GM18907 (cell line): ENCODE measurements at regions not wholly inside any gene's neighbourhood (a gene's known extent, or its start where the extent isn't known, plus 50 kb on each side); places are given as distances from the start of the nearest gene placed in this dataset.

Experiments used
- ATAC-seq: cut with Tn5 transposase; IDR thresholded peaks from one replicate; pipeline ENCODE4 v1.9.1; 2021; ENCODE audit warnings: mild to moderate bottlenecking, moderate library complexity; ENCODE audit not compliant: unreplicated experiment

GRCh38 chr10:78898341-78899097 is 170.2 kb upstream of the ZMIZ1 start:
- no peak for ATAC-seq

DNA sequence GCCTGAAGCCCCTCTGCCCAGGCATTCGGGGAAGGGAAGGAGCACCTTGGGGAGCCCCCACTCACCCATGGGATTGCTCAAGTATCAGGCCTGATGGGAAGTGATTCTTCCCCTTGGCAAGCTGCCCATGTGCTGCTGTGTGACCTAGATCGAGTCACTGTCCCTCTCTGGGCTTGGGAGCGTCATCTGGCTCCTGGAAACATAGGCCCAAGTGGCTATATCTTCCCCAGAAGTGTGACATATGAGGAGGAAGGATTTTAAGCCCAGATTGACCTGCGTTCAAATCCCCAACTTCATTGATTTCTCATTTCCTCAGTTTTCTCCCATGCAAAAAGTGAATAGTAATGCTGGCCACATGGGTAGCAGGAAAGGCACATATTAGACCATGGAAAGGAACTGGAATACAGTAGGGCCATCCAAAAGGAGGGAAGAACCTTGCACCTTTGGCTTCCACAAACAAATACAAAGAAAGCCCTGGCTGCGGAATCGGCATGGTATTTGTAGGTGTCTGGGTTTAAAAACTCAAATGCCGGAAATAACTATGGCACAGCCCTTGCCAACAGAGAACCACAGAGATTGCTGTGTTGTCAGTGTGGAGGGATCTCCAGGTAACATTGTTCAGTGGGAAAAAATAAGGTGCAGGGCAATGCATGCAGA is 169.5 kb upstream of the ZMIZ1 start:
- no peak for ATAC-seq

DNA sequence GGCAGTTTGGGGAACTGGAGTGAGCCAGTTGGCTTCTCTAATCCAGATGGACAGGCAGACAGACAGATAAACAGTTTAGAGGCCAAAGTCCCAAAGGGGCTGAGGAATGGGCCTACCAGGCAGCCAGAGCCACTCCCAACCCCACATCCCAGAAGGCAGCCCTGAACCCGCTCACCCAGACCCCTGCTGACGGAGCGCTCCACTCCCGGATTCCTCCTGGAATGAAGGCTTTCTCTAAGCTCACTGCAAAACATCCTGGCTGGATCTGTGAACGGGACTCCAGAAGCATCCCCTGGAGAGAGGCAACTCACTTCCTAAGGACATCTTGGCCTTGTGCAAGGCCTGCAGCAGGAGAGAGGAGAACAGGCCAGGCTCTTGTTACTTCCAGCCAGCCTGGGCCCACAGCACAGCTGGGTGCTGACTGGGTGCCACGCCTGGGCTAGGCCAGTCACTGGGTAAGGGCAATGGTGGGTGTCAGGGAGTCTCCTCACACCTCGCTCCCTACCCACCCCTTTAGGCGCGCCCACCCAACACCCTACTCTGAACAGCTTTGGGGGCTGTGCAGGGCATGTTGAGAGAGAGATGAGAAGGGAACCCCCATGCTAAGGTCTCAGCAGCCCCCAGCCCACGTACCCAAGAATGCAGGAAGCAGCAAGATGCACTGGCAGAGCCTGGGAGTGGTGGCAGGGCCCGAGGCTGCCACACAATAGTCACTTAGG is 168.6 kb upstream of the ZMIZ1 start:
- no peak for ATAC-seq

DNA sequence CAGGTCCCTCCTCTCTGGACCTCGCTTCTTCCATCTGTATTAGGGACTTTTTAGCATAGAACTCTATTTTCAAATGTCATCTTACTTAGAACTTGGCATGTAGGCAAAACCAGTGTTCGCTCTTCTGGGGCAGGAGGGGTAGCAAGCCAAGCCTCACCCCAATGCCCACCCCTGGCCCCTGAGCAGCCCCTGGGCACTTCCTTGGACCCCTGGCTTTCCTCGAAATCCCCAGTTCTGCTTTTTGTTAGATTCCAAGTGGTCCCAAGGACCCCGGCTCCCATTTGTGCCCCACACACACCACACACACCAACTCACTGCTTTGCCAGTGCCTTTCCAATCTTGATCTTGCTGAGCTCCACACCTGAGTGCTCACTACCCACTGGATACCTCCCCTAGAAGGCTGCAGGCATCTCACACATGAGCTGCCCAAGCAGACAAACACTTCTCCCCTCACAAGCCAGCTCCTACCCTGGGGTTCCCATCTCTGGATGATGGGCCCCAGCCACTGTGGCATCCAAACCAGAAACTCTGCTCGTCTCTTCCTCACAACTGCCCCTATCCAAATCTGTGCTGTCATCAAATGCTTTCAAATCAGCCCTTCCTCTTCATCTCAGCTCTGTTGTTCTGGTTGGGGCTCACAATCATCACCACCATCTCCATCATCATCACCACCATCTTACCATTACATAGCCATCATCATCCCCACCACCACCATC is 167.9 kb upstream of the ZMIZ1 start:
- no peak for ATAC-seq

DNA sequence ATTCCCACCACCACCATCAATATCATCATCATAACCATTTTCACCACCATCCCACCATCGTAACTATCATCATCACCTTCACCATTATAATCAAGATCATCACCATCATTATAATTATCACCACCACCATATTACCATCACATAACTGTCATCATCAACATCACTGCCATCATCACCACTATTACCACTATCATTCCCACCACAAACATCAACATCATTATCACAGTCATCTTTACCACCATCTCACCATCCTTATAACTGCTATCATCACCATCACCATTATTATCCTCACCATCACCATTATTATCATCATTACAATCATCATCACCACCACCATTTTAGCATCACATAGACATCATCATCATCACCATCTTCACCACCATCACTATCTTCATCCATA is 167.1 kb upstream of the ZMIZ1 start:
- ATAC-seq: no peak

DNA sequence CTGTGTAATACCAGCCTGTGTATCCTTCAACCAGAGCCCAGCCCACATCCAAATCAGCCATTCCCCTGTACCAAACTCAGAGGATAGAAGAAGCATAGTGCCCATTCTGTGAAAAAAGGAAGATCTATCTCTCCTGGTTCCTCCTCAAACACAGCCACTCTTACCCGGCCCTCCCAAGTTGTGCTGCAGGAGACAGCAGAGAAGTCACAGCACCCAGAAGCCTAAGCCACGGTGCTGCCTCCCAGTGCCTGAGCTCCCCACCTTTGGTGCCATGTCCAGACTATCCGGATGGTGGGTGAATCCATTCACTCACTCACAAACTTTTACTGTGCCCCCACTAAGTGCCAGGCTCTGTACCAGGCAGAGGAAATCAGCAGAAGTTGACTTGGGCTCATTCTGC is 166.0 kb upstream of the ZMIZ1 start:
- no peak for ATAC-seq

DNA sequence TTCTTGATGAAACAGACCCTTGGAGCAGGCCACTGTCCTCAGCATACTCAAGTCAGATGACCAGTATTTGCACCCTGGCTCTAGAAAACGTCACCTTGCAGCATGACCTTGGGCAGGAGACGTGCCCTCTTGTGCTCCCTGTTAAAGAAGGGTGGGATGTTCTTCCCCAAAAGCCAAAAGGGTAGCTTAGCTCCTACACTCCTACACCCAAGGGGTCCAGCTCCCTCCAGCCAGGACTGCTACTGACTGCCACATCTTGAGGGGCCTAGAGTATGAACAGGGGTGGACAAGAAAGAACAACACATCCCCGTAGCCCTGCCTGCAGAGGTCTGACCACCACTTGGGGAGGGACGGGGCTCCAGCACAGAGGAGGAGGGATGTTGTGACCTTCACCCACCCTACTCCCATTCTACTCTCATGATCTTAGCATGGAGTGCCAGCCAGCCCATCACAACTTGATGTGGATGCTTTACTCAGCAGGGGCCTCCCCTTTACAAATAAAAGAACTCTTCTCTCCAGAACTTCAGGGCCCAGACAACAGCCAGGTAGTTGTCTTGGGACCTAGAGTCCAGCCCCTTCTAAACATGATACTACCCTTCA is 165.3 kb upstream of the ZMIZ1 start:
- no peak for ATAC-seq

DNA sequence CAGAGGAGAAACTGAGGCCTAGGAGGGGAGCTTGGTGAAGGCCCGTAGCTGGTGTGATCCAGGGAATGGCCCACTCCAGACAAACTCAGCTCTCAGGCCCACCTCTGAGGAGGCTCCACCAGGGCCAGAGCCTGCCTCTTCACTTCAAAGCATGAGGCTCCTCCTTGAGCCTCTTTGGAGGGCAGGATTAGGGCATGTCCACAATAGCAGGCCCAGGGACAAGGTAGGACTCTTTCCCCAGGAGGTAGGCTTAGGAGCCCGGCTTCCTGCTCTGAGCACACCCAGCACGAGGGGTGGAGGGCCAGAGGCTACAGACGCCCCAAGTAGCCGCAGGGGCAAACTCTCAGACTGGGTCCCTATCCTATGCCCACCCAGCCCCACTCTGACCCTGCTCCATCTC is 164.6 kb upstream of the ZMIZ1 start:
- ATAC-seq: no peak

GRCh38 chr10:78905015-78905956 is 163.5 kb upstream of the ZMIZ1 start:
- no peak for ATAC-seq

DNA sequence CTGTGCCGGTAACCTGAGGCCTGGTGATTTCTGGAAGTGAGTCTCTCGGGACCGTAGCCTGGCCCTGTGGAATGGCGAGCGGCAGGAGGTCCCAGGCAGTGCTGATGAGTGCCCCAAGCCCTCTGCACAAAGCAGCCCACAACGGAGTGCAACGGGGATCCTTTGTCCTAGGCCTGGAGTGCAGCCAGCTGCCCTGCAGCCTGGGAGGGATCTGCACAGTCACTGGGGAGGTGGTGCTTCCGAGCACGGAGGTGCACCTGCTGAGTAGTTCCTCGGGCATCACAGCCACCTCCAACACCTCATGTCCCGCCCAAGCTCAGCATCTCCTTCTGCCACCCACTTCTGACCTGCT is 162.8 kb upstream of the ZMIZ1 start:
- ATAC-seq: no peak

- no peak for ATAC-seq
Measured at GRCh38 chr10:78906734-78907390, 161.9 kb upstream of the ZMIZ1 start.

DNA sequence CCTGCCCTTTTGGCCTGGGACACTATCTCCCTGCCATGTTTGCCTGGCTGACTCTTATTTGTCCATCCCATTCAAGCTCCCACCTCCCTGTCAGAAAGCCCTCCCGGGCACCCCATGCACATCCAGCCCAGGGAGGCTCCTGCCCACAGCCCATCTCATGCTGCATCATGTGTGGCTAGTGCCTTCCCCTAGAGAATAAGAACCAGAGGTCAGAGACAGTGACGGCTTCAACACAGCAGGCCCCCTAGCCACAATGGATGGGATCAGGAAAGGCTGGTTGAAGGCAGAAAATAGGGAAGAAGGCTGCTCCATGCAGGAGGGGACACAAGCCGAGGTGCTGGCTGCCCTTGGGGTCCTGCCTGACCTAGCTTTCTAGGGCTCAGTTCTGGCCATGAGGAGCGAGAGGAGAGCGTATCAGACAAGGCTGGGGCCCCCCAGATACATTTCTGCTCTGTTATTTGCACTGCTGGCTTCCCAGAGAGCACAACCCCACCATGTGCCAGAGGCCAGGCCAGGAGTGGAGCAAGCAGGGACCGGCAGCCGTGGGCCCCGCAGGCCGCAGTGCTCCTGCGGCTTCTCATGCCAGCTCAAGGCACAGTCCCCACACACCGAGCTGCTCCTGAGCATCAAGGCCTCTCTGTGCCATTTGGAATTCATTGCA is 161.1 kb upstream of the ZMIZ1 start:
- ATAC-seq: no peak

- ATAC-seq: no peak
Measured at GRCh38 chr10:78909221-78909620, 159.5 kb upstream of the ZMIZ1 start.

DNA sequence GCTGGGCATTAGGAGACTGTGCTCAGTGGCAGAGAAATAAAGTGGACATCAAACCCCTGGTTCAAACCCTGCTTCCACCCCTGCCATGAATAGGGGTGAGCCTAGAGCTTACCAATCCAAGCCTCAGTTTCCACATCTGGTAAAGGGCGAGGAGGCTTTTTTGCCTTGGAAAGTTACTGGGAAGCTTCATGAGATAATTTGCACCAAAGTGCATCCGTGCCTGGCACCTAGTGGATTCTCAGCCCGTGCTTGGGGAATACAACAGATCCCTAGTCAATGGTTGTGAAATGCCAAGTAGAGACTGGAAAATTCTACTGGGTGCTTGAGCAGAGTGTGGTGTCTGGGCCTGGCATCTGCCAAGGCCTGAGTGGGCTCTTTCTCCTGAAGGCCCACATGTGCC is 158.7 kb upstream of the ZMIZ1 start:
- ATAC-seq: no peak

DNA sequence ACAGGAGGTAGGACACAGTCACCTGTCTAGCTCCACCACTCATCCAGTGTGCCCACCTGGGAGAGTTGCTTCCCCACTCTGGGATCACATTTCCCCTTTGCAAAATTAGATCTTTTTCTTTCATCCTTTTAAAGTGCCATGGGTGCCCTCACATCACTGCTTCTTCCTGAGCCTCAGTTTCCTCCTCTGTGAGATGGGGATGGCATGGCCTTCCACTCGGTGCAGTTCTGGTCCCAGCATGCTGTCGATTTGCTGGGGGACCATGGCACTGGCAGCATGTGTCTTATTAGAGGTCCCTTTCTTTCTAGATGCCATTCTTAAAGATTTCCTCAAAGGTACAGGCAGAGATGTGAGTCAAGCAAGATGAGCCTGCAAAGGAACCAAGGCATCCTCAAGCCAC is 158.3 kb upstream of the ZMIZ1 start:
- no peak for ATAC-seq

- ATAC-seq: no peak
Measured at GRCh38 chr10:78910886-78911285, 157.9 kb upstream of the ZMIZ1 start.

- ATAC-seq: no peak
Measured at GRCh38 chr10:78911533-78912340, 157.0 kb upstream of the ZMIZ1 start.
